Eye (tissue), 1 donor: ENCODE measurements at regions not wholly inside any gene's neighbourhood (a gene's known extent, or its start where the extent isn't known, plus 50 kb on each side); places are given as distances from the start of the nearest gene placed in this dataset.

Experiments
- DNase-seq: peaks from one replicate; pipeline ENCODE4 v3.0.0-alpha.2; 2015

DNA sequence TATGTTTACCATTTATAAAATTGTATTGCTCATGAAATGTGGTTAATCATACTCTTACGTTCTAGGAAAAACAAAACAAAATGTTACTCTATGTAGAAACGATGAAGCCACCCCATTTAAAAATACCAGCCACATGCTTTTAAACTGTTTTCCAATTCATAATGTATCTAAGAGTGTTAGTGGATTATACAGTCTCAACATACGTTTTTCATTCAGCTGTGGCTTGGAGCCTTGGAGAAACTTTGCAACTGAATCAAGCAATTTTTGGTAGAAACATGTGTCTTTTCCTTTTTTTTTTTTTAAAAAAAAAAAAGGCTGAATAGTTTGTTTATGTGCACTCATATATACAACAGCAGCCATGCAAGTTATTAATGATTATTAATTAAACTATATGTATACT, 378.0 kb upstream of the SEMA3D start:
- peak; percentile 39 for DNase-seq

DNA sequence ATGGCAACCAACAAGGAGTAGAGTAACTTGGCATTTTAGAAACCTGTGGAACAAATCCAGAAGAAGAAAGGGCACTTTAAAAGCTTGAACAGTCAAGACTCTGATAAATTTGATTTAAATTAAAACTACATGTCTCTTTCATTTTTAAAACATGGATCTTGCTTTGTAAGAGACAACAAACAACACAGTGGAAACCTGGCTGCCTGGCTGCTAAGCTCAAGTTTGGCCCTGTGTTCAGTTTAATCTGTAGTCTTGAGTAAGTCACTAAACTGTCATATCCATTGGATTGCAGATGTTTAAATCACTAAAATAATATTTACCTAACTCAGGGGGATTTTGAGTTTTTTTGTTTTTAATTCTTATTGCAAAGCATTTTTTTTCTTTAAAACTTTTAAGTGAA, 374.9 kb upstream of the SEMA3D start:
- DNase-seq: no peak

DNA sequence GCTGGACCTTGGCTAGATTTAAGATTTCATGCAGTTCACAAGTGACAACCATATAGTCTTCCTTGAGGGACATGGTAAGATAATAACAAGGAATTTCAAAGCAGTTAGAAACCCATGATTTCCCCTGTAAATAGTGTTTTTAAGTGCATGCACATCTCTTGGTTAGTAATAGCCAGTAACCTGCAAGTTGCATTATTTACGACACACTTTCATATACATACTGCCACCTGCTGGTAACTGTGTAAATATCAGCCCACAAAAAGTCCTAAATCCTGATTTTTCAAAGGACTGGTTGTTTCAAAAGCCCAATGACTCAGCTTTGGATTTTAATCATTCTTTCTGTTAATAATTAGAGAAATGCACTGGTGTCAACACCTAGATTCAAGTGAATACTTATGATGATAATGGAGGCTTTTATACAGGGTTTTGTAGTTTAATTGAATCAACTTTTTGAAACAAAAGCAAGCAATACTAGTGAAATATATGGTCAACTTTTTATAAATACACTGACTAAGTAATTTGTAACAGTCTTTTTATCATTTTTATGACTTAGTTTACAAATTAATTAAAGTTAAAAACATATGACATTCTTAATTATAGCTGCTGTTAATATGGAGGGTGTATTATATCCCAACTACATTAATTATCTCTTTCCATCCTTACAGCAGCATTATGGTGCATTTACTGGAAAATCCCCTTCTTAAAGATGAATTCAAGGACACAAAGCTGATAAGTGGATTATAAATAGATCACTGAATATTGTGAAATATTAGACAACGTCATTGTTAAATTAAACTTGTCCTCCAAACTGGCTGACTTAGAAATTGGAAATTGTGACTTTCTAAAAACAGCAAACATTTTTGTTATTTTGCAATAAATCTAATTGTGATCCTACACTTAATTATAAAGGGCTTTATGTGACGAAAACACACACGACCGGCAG, 367.7 kb upstream of the SEMA3D start:
- DNase-seq: peak; percentile 81

DNA sequence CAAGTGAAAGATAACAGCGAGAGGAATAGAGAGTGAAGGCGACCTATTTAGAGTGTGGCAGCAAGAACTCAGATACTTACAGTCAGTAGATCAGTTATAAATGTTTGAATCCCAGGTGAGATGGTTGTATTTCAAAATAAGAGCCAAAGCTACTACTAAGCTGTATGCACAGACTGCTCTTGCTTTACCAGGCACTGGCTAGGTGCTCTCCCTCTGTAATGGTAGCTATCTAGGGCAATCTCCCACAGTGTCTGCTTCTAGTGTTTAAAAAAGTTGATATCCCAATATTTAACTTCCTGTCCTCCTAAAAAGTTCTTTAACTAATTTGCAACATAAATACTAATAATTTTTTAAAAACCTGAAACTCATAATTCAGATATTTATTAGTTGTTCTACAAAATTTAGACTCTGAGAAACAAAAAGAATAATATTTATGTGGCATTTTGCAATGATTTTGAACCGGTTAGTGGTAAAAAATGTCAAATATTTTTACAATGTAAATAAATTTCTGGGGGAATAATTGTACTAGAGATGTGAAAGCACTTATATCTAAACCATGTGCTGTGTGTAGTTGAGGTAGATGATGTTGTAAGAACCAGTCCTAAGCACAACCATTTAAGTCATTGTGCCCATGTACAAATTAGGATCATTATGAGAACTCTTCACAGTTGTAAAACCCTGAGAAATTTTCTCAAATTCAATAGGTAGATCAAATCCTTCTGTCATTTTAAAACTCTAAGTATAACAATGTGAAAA, 349.3 kb upstream of the SEMA3D start:
- DNase-seq: no peak

DNA sequence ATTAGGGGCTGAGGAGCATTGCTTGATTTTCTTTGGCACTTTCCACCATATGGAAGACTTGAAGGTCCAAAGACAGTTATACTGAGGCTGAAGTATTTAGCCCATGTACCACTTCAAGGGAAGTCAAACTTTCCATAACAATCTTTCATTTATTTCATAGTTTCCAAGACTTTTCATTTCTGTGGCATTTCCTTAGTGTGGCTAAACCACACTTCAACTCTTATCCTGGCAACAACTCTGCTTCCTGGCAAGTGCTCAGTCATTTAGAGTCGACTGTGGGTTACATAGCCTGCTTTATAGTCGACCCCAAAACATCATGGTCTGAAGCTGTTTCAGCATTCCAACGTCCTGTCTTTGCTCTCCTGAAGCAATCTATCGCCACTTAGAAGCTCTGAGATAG, 343.0 kb upstream of the SEMA3D start:
- DNase-seq: no peak

DNA sequence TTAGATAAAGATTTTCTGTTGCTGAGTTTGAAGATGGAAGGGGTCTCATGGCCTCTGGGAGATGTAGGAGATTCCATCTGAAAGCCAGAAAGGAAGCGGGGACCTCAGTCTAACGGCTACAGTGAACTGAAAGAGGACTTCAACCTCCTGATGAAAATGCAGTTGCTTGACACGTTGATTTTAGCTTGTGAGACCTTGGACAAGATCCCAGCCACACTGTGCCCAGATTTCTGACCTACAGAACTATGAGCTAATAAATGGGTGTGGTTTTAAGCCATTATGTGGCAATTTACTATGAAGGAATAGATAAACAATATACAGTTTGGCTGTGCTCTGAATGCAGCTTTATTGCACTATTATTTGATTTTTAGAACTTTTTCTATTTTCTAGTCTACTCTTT, 342.3 kb upstream of the SEMA3D start:
- DNase-seq: no peak

DNA sequence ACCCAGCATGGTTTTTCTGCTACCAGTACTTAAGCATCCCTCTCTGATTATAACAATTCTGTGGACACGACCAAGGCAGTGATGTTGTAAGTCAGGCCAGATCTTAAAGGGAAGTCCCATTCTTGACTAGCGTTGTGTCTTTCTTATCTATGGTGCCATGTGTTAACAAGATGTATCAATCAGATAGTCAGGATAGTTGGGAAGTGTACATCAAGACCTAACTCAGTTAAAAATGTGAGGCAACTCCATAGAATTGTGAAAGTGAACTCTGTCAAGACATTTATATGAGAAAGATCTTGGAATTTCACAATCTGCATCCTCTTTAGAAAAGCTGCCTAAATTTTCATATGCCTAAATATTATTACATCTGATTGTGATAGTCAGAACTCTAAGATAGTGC, 341.7 kb upstream of the SEMA3D start:
- no peak for DNase-seq

DNA sequence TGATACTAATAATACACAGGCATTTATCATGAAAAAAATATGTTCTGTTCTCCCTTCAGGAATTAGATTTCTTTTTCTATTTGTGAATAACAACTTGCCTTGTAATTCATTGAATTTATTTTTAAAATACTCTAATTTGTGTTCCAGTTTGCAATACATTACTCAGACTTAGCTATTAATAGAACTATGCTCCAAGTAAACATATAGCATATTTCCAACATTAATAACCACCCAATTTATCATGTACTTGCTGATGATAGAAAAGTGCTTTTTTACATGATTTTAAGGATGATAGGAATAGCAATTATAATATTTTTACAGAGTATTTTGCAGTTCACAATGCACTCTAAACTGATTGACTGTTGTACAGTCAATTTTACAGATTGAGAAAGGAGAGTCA, 338.8 kb upstream of the SEMA3D start:
- DNase-seq: no peak

DNA sequence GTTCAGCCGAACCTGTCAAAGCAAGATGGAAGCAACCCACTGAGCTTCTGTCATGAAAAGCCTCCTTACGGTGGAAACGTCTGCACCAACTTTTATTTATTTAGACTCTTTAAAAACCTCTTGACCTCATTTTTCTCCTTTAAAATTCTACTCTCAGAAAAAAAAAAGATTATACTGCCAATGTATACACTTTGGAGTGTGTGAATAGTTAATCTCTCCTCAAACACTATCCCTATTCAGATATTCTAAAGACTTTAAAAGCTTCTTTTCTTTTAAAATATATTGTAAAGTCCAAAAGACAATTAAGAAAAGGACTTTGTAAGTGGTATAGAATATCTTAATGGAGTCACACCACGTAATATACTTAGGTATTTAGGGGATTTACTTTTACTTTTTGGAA, 335.2 kb upstream of the SEMA3D start:
- DNase-seq: no peak

DNA sequence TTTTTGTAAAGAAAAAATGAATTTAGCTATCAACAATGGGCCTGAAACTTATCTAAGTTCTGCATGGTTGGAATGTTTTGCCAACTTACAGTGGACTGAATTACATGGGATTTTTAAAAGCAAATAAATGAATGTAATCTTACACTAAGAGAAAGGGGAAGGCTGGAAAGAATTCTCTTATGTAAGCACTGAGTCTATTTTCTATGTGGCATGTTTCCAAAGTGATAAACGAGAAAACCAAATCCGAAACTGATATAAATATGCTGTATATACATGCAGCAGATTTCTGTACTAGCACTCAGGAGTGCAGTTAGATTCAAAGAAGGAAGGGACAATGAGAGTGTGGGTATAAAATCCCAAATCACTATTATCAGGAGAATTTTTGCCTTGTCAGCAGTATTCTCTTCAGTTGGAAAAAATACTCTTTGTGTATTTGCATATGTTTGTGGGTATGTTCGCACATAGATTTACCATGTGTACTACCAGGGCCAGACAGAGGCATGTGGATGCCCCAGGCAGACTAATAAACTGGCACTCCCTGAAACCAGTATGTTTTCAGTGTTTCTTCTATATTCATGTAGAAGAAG, 334.3 kb upstream of the SEMA3D start:
- DNase-seq: peak; percentile 41

DNA sequence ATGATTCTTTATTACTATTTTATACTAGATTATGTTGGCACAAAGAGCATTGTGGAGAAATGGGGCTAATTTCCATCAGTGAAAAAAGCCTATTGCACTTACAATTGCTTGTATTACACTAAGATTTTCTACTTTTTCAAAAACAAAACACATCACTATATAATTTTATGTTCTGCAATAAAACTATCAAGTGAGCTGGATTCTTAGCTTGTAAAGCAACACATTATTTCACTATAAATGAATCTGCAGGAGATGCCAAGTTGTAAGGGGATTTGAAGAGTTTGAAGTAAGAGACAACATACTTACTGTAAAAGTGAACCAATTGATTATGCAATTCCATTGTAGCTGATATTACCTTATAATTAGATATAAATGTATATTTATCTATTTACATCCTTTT, 333.3 kb upstream of the SEMA3D start:
- DNase-seq: no peak

DNA sequence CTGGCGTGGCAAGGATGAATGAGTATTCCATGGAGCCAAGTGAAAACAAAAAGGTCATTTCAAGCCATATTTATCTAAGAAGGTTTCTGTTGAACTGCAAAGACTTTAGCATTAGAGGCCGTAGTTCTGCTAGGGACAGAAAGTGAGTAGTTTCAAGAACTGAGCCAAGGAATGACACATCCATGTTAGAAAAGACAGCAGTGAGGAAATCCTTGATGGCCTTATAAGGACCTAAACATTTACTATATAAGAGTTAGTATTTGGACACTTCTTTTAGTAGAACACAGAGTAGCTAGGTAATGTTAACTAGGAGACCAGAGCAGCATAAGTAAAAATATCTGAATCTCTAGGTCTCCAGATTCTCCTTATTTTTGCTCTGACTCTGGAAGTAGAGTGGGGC, 329.8 kb upstream of the SEMA3D start:
- DNase-seq: no peak

DNA sequence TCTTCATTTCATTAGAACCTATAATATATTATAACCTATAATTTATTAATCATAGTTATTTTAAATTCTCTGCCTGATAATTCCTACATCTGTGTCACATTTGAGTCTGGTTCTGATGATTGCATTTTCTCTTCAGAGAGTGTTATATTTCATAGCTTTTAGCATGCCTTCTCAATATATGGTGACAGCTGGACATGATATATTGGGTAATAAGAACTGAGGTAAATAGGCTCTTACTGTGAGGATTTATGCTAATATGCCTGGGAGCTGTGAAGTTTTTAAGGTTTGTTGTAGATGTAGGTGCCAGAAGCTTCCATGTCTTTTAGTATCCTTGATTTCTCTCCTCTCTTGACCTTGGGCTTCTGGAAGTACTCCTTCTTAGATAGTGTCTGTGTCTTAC, 325.9 kb upstream of the SEMA3D start:
- DNase-seq: no peak

DNA sequence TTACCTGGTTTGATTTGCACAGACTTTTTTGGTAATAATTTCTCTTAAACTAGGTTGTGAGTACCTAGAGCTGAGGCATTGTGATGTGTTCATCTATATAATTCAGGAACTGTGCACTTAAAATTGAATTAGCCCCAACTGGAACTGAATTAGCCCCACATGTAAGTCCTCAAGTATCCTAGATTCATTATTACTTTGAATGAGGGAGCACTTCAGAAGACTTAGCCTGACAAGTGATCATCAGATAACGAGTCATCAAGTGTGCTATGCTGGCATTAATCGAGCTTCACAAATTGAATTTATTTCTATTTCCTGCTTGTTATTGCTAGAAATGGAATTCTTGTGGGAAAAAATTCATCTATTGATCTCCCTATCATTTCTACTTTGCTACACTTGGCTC, 323.4 kb upstream of the SEMA3D start:
- no peak for DNase-seq

DNA sequence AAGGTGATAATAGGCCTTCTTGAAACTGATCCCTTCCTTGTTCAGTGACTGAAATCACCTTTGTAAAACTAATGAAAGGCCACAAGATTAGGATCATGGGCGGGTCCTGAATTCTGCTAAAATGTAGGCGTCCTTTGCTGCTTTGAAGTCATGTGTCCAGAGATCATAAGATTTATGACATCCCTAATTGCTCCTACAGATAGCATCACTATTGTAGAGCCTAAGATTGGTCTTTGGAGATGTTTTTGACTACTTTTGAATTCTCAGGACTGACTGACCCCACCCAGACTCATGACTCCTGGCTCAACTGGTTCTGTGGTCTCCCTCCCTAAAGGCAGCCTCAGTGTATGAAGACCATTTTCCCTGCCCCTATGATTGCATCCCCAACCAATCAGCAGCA, 322.6 kb upstream of the SEMA3D start:
- no peak for DNase-seq

DNA sequence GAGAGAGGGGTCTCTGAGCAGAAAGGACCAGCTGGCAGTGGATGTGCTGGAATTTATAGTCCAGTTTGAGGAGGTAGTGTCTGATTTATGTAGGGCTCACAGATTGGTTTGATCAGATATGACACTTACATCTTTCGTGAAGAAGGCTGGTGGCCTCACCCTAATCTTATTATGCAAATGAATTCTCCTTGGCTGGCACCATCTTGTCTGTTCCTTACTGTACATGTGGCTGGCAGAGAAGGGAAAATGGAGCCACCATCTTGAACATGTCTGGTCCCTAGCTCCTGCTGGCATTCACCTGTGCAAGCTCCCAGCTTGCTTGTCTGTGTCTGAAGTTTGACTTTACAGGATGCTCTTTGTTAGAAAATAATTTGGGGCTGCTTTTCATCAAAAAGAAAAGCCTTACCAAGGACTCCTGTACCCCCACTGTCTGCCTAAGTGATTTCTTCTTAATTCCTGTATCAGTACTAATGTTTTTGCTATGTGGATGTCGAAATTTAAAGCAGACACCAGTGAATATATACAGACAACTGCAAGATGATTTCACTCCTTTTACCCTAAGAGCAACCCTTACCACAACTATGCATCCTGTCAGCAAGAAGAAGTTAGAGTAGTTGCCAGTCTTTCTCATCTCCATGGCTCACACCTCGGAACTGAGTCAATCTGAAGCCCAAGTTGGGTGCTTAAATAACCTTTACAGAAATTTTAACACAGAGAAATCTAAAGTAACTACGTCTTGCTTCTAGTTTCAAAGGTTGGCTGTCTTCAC, 322.0 kb upstream of the SEMA3D start:
- no peak for DNase-seq

DNA sequence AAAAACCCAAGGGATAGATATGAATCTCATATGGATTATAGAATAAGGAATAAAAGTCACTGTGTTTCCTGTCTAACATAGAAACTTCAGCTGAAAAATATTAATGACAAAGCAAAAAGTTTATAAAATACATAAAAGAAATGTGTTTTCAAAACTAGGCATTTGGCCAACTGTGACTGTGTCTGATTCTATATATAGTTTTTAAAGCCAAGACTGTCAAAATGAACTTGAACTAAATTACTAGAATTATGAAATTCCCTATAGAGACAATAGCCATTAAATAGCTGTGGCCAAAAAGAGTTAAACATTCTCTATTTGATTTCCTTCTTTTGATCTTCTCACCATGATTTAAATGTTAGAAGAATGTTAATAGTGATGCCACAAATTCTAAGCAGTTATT, 311.2 kb upstream of the SEMA3D start:
- DNase-seq: peak; percentile 15

DNA sequence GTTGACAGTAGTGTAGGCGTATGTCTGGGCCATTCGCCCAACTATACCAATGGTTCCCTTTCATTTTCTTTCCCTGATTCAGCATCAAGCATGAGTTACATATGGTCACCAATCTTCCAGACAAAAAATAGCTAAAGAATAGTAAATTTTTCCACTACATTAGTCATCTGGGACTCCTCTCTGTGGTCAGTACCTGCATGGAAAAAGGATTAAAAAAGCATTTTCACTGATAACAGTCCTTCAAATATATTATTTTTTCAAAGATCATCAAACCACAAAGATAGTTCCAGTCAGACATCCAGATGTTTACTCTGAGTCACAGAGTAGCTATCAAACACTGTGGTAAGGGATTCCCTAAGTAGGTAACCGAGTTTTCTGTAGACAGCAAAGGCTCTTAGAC, 302.6 kb upstream of the SEMA3D start:
- DNase-seq: no peak

DNA sequence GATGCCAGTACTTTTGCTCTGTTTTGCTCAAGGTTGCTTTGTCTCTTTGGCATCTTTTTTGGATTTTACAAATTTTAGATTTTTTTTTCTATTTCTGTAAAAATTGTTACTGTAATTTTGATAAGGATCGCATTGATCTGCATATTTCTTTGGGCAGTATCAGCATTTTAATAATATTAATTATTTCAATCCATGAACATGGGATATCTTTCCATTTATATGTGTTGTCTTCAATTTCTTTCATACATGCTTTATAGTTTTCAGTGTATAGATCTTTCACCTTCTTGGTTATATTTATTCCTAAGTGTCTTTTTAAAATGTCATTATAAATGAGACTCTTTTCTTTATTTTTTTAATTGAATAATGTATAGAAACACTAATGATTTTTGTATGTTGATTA, 301.6 kb upstream of the SEMA3D start:
- no peak for DNase-seq

DNA sequence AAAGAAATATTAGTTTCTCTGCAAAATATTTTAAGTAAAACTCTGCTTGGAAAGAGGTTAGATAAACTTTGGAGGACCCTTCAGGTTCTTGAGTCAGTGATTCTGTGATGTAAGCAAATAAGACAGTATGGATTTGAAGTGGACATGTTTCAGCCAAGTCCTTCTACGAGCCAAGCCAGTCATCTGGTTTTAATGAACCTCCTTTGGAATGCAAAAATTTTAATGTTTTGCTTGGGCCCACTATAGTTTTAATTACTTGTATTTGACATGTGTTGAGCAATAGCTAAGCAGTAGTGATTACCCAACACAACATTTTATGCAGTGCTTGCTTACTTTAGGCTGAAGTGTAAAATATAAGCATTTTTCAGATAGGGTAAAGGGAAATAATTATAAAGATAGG, 296.3 kb upstream of the SEMA3D start:
- peak; percentile 69 for DNase-seq

DNA sequence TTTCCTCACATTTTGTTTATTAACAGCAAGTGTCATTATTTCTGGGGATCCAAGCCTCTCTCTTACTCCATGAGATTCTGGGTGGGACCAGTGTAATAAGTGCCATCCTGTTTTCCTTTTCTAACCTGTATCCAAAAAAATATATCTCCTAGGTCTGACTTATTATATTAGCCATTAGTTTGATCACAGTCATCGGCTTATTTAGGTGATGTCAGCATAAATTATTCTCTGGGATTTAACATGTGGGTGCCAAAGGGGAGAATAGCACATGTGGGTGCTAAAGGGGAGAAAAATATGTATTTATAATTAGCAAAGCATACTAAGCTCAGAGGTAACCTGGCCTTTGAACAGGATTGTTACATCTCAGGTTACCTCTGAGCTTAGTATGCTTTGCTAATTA, 293.8 kb upstream of the SEMA3D start:
- DNase-seq: no peak

DNA sequence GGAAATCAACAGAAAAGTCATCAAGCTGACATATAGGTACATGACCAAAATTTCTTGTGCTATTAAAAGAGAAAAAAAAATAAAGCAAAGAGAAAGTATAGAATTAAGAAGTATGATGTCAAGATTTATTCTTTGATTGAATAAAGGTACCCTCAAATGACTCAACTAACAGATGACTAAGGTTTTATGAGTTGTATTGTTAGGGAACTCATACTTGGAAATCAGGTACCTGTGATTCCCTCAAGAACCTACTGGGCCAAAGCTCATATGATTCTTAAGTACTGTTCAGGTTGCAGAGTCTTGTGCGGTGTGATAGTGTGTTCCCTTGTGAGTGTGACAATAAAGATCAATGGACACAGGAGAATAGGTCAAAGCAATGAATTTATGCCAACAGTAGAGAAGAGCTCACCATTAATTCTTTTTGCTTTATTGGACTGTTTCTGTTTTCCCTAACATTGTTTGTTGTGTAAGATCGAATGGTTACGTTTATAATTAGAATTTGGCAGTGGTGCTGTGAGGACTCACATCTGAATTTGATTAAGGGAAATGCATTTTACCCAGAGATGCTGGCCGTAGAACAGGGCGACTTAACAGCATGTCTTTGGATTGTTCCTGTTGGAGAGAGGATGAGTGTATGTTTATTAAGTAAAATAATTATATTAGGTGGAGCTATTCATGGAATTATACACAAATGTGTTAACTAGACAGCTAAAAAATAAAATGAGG, 293.2 kb upstream of the SEMA3D start:
- peak; percentile 47 for DNase-seq
